Kidney (tissue), 13 donors: ENCODE measurements at regions not wholly inside any gene's neighbourhood (a gene's known extent, or its start where the extent isn't known, plus 50 kb on each side); places are given as distances from the start of the nearest gene placed in this dataset.

ENCODE experiments used
- DNase-seq, 5 donors: peaks; one replicate each; pipeline ENCODE4 v3.0.0-alpha.2; 2013 to 2020
- FAIRE-seq: peaks from 2 replicates; lab custom pipeline; 2012; peaks lifted over from hg19 to GRCh38; lab: Jason Lieb, UNC
- H3K27ac ChIP-seq, 2 donors: one replicate each; pipeline ENCODE4 v1.7.0; 2013; ENCODE audit warnings: low read depth in 2 of 2, low read length in 2 of 2, inconsistent platforms in 1 of 2
- H3K27me3 ChIP-seq: one replicate; pipeline ENCODE4 v1.7.1; 2013; ENCODE audit warnings: low read length, inconsistent platforms; ENCODE audit not compliant: control insufficient read depth, insufficient read depth
- H3K36me3 ChIP-seq, 3 donors: one replicate each; pipeline versions ENCODE4 v1.7.0 to v1.7.1; 2013; ENCODE audit warnings: low read length in 3 of 3, control low read depth in 1 of 3, inconsistent platforms in 1 of 3; ENCODE audit not compliant: insufficient read depth in 3 of 3, control insufficient read depth in 2 of 3
- H3K4me1 ChIP-seq, 3 donors: one replicate each; pipeline versions ENCODE4 v1.7.0 to v1.7.1; 2013; ENCODE audit warnings: low read length in 3 of 3, inconsistent platforms in 1 of 3, low read depth in 1 of 3; ENCODE audit not compliant: control insufficient read depth in 2 of 3, insufficient read depth in 2 of 3
- H3K4me3 ChIP-seq, 3 donors: one replicate each; pipeline versions ENCODE4 v1.7.0 to v1.8.1; 2013; ENCODE audit warnings: low read length in 3 of 3, control low read depth in 1 of 3, inconsistent platforms in 1 of 3
- H3K9ac ChIP-seq, 3 donors: one replicate each; pipeline versions ENCODE4 v1.7.0 to v1.7.1; 2013; ENCODE audit warnings: low read length in 3 of 3, control low read depth in 1 of 3, inconsistent platforms in 1 of 3
- H3K9me3 ChIP-seq, 3 donors: one replicate each; pipeline versions ENCODE4 v1.7.0 to v1.7.1; 2013; ENCODE audit warnings: low read length in 3 of 3, control low read depth in 1 of 3, inconsistent platforms in 1 of 3; ENCODE audit not compliant: control insufficient read depth in 2 of 3, insufficient read depth in 1 of 3
- CTCF ChIP-seq: IDR thresholded peaks from 3 replicates; pipeline ENCODE4 v1.5.1; 2012; ENCODE audit warnings: mild to moderate bottlenecking, moderate library complexity, borderline replicate concordance; ENCODE audit not compliant: insufficient read depth; ENCODE audit errors: extremely low read depth
- intact Hi-C: fragments of 100-400 bp; cut with DNase I; formaldehyde crosslinking; loops from one replicate; pipeline ENCODE4 v1.11.1; 2022
- donor health status: control.
- donor health status: control.
- donor health status: control.
- donor health status: control.
- donor health status: control.
- donor health status: DM: yes; HTN: yes; CAD: no.
- donor health status: Normal renal cell carcinoma (clear cell type).

GRCh38 chr16:85986931-85987749 is 88.2 kb downstream of the IRF8 start:
- peak; percentile 12 for TF ChIP-seq CTCF
- Histone ChIP-seq H3K9me3 (no peaks in the 10 kb centered on the region), H3K27me3 (no peaks in the 10 kb centered on the region), H3K36me3 (no peaks in the 10 kb centered on the region), H3K4me1 (peaks cover 0 to 5% (median 0%) of the 10 kb centered on the region in 3 donors), H3K27ac (no peak overlapping the region), H3K4me3 (peak overlapping the region in 1 of 3 donors; percentile 6), H3K9ac (peak overlapping the region in 1 of 3 donors; percentile 15)
- intact Hi-C loops, result loop anchor here (5.0 kb wide), 1 partner anchor 165 kb away; no protein-coding TSS in a partner anchor
- FAIRE-seq (no peak), DNase-seq (peak in 1 of 5 donors; percentile 75)

GRCh38 chr16:85987750-85988078 is 88.8 kb downstream of the IRF8 start:
- Histone ChIP-seq H3K36me3 (no peaks in the 10 kb centered on the region), H3K4me3 (no peak overlapping the region), H3K27ac (no peak overlapping the region), H3K4me1 (peaks cover 0 to 5% (median 0%) of the 10 kb centered on the region in 3 donors), H3K27me3 (no peaks in the 10 kb centered on the region), H3K9me3 (no peaks in the 10 kb centered on the region), H3K9ac (no peak overlapping the region)
- FAIRE-seq (no peak), DNase-seq (no peak)
- no peak for TF ChIP-seq CTCF
- intact Hi-C loops, result loop anchor here (5.0 kb wide), 1 partner anchor 165 kb away; no protein-coding TSS in a partner anchor

GRCh38 chr16:85988306-85988705 is 89.3 kb downstream of the IRF8 start:
- H3K4me3 ChIP-seq, result no peak overlapping the region
- no peak overlapping the region for H3K27ac ChIP-seq
- no peak for TF ChIP-seq CTCF
- DNase-seq, result peak in 1 of 5 donors; percentile 22
- H3K36me3 ChIP-seq, result no peaks in the 10 kb centered on the region
- no peaks in the 10 kb centered on the region for H3K9me3 ChIP-seq
- FAIRE-seq, result no peak
- H3K4me1 ChIP-seq, result peaks cover 0 to 5% (median 0%) of the 10 kb centered on the region in 3 donors
- intact Hi-C loops, result loop anchor here (5.0 kb wide), 1 partner anchor 166 kb away; no protein-coding TSS in a partner anchor
- no peaks in the 10 kb centered on the region for H3K27me3 ChIP-seq
- H3K9ac ChIP-seq, result no peak overlapping the region
